GM12878 (cell line): ENCODE measurements at regions not wholly inside any gene's neighbourhood (a gene's known extent, or its start where the extent isn't known, plus 50 kb on each side); places are given as distances from the start of the nearest gene placed in this dataset.

ENCODE experiments used
- ATAC-seq: fragments of 200-7000 bp; cut with Tn5 transposase; 3 replicates; pipeline ENCODE4 v1.9.1; 2020; ENCODE audit warnings: mild to moderate bottlenecking, moderate library complexity
- BruUV-seq: library from RNA; stranded (reverse); fragments of 400-500 nt; replicated peaks from 2 replicates; lab custom pipeline; 2021; lab: Mats Ljungman, UMichigan
- CTCF ChIA-PET: fragments of 300-600 bp; sonication (Branson Sonifier 250); formaldehyde crosslinking; extraction: SDS; loops from one replicate; lab custom pipeline; 2021; ENCODE audit warnings: inconsistent platforms; lab: Yijun Ruan, JAX
- POLR2A ChIA-PET: fragments of 350-600 bp; formaldehyde crosslinking; extraction: SDS; loops from one replicate; lab custom pipeline; 2021; ENCODE audit warnings: inconsistent platforms; lab: Charles Lee
- RAD21 ChIA-PET: fragments of 300-600 bp; sonication (Branson Sonifier 250); formaldehyde crosslinking; loops from one replicate; lab custom pipeline; 2023; ENCODE audit warnings: antibody characterized with exemption; ENCODE audit not compliant: unreplicated experiment; lab: Charles Lee
- SMC1A ChIA-PET: fragments of 300-600 bp; sonication (Branson Sonifier 250); formaldehyde crosslinking; loops from one replicate; lab custom pipeline; 2023; ENCODE audit not compliant: unreplicated experiment, uncharacterized antibody; lab: Charles Lee
- DNase-seq: peaks from one replicate; pipeline ENCODE4 v3.0.0-alpha.2; 2011; ENCODE audit warnings: low read depth, low spot score
- FAIRE-seq: peaks from 3 replicates; lab custom pipeline; 2011; peaks lifted over from hg19 to GRCh38; lab: Jason Lieb, UNC
- H2AFZ ChIP-seq: 2 replicates; pipeline ENCODE4 v1.6.0; 2011; ENCODE audit warnings: low read depth, low read length, control low read depth; ENCODE audit not compliant: control insufficient read depth
- H3K27ac ChIP-seq: 2 replicates; pipeline ENCODE4 v1.5.1; 2011; ENCODE audit warnings: control low read depth; ENCODE audit not compliant: control insufficient read depth, insufficient read depth
- H3K27me3 ChIP-seq, 2 experiments: replicated peaks in 1 of 2; 2 replicates each; pipeline versions ENCODE4 v1.6.0 to v1.6.1; 2011; ENCODE audit warnings: low read length in 1 of 2; ENCODE audit not compliant: control insufficient read depth in 2 of 2, insufficient read depth in 2 of 2
- H3K36me3 ChIP-seq, 2 experiments: 2 replicates each; pipeline ENCODE4 v1.5.1; 2011; ENCODE audit warnings: low read length in 1 of 2; ENCODE audit not compliant: control insufficient read depth in 2 of 2, insufficient read depth in 2 of 2
- H3K4me1 ChIP-seq: 2 replicates; pipeline ENCODE4 v1.6.1; 2011; ENCODE audit warnings: mild to moderate bottlenecking, low read length, moderate library complexity, mixed read lengths; ENCODE audit not compliant: control insufficient read depth, insufficient read depth
- H3K4me2 ChIP-seq: 2 replicates; pipeline ENCODE4 v1.6.0; 2011; ENCODE audit warnings: control low read depth; ENCODE audit not compliant: control insufficient read depth, insufficient read depth
- H3K4me3 ChIP-seq: fragments of 200-600 bp; sonication (generic); 2 replicates; pipeline ENCODE4 v1.5.1; 2016
- H3K79me2 ChIP-seq: 2 replicates; pipeline ENCODE4 v1.6.0; 2011; ENCODE audit warnings: low read length; ENCODE audit not compliant: control insufficient read depth, insufficient read depth
- H3K9ac ChIP-seq: 2 replicates; pipeline ENCODE4 v1.8.0; 2011; ENCODE audit warnings: low read length, control low read depth, mixed read lengths; ENCODE audit not compliant: control insufficient read depth, insufficient read depth
- H3K9me3 ChIP-seq: replicated peaks from 3 replicates; pipeline ENCODE4 v1.5.1; 2011; ENCODE audit warnings: mild to moderate bottlenecking, low read length; ENCODE audit not compliant: control insufficient read depth, insufficient read depth
- H4K20me1 ChIP-seq: 2 replicates; pipeline ENCODE4 v1.6.0; 2011; ENCODE audit not compliant: control insufficient read depth, insufficient read depth
- BACH1 ChIP-seq: fragments of 450-650 bp; IDR thresholded peaks from 2 replicates; pipeline ENCODE4 v1.6.1; 2017; ENCODE audit warnings: mild to moderate bottlenecking, borderline replicate concordance
- CBX3 ChIP-seq: fragments of 200-600 bp; sonication (generic); IDR thresholded peaks from 2 replicates; pipeline ENCODE4 v1.6.1; 2016; ENCODE audit warnings: low read depth, borderline replicate concordance
- CEBPB ChIP-seq, 2 experiments: fragments of 150-350 bp in 1 of 2; IDR thresholded peaks; 2 replicates each; pipeline ENCODE4 v1.6.1; 2012 to 2014; ENCODE audit warnings: low read depth in 2 of 2, low read length in 2 of 2, borderline replicate concordance in 1 of 2, inconsistent platforms in 1 of 2
- DPF2 ChIP-seq: fragments of 450-650 bp; IDR thresholded peaks from 2 replicates; pipeline ENCODE4 v1.6.1; 2017; ENCODE audit warnings: mild to moderate bottlenecking
- FOXK2 ChIP-seq: fragments of 450-650 bp; IDR thresholded peaks from 2 replicates; pipeline ENCODE4 v1.6.1; 2017; ENCODE audit warnings: mild to moderate bottlenecking, moderate library complexity
- GABPA ChIP-seq: IDR thresholded peaks from 2 replicates; pipeline ENCODE4 v1.6.1; 2014; ENCODE audit warnings: antibody characterized with exemption, low read depth, mild to moderate bottlenecking, inconsistent platforms
- GATAD2B ChIP-seq: fragments of 450-650 bp; conservative IDR thresholded peaks from 2 replicates; pipeline ENCODE4 v1.6.1; 2017; ENCODE audit warnings: low read depth, mild to moderate bottlenecking, moderate library complexity
- IKZF1 ChIP-seq: fragments of 450-650 bp; conservative IDR thresholded peaks from 2 replicates; pipeline ENCODE4 v1.6.1; 2017; ENCODE audit warnings: antibody characterized with exemption, mild to moderate bottlenecking
- POLR2A ChIP-seq: IDR thresholded peaks from 2 replicates; pipeline ENCODE4 v1.6.1; 2011; ENCODE audit warnings: low read depth, mild to moderate bottlenecking, low read length
- PRDM15 ChIP-seq: fragments of 450-650 bp; formaldehyde crosslinking; IDR thresholded peaks from 2 replicates; pipeline ENCODE4 v1.4.0; 2020; ENCODE audit warnings: mild to moderate bottlenecking, moderate library complexity
- SIN3A ChIP-seq: IDR thresholded peaks from 2 replicates; pipeline ENCODE4 v1.6.1; 2012; ENCODE audit warnings: low read depth, low read length, improper control_type of control experiment
- ZNF207 ChIP-seq: fragments of 450-650 bp; IDR thresholded peaks from 2 replicates; pipeline ENCODE4 v1.6.1; 2014; ENCODE audit warnings: antibody characterized with exemption, mild to moderate bottlenecking, borderline replicate concordance
- WGBS: methylation state at CpG from one replicate; pipeline ENCODE4 v1.1.6; 2016; ENCODE audit warnings: low lambda C conversion rate; ENCODE audit not compliant: insufficient replicate concordance, insufficient coverage; ENCODE audit errors: missing lambda C conversion rate; 5-methylcytosine and 5-hydroxymethylcytosine counted together
- in situ Hi-C: fragments of 300-500 bp; cut with MboI; formaldehyde crosslinking; loops from 9 replicates; pipeline ENCODE4 v1.14.3; 2018; ENCODE audit warnings: mixed read lengths
- intact Hi-C: fragments of 100-400 bp; cut with micrococcal nuclease; formaldehyde crosslinking; loops from one replicate; pipeline ENCODE4 v1.14.2; 2022; ENCODE audit not compliant: unreplicated experiment
- TF ChIP-seq, protein P1 (sequence below), 3 experiments: IDR thresholded peaks in 2 of 3; conservative IDR thresholded peaks in 1 of 3; 2 replicates each; pipeline ENCODE4 v1.5.1; 2011; ENCODE audit warnings: low read depth in 3 of 3, low read length in 3 of 3, mild to moderate bottlenecking in 3 of 3, control low read depth in 2 of 3, moderate library complexity in 2 of 3, inconsistent platforms in 1 of 3, mixed read lengths in 1 of 3; ENCODE audit not compliant: control insufficient read depth in 2 of 3, insufficient read depth in 1 of 3; ENCODE audit errors: extremely low read depth in 1 of 3

- ATAC-seq: no peak
- Histone ChIP-seq H3K9me3 (no peaks in the 10 kb centered on the region), H2AFZ (no peak overlapping the region), H3K9ac (no peak overlapping the region), H3K4me3 (no peak overlapping the region), H3K27me3 (no peaks in the 10 kb centered on the region), H3K79me2 (no peaks in the 10 kb centered on the region), H3K36me3 (no peaks in the 10 kb centered on the region), H4K20me1 (no peaks in the 10 kb centered on the region), H3K4me2 (no peak overlapping the region), H3K4me1 (no peaks in the 10 kb centered on the region), H3K27ac (no peak overlapping the region)
- DNase-seq: no peak
- intact Hi-C loops: loop anchor here (5.0 kb wide), 1 partner anchor 39 kb away; no protein-coding TSS in a partner anchor
- CTCF ChIA-PET: interaction anchor here (1.2 kb wide), 1 partner anchor 13 kb away, joined by 4 read pairs; no protein-coding TSS in a partner anchor
- BruUV-seq: no TSS peak
- in situ Hi-C loops: no loop called here
- POLR2A ChIA-PET: no interaction called here
- SMC1A ChIA-PET: no interaction called here
- no peak for FAIRE-seq
- RAD21 ChIA-PET: no interaction called here
- TF ChIP-seq IKZF1 (no peak), DPF2 (no peak), FOXK2 (no peak), BACH1 (no peak), POLR2A (no peak), CEBPB (IDR thresholded peaks at IDR 0.05; ENCODE audit: borderline replicate concordance in 1 of 2, low read depth in 2 of 2, low read length in 2 of 2) (no peak), GATAD2B (no peak), GABPA (no peak), ZNF207 (no peak), SIN3A (no peak), PRDM15 (no peak), CBX3 (no peak)
- TF ChIP-seq, protein P1, sequence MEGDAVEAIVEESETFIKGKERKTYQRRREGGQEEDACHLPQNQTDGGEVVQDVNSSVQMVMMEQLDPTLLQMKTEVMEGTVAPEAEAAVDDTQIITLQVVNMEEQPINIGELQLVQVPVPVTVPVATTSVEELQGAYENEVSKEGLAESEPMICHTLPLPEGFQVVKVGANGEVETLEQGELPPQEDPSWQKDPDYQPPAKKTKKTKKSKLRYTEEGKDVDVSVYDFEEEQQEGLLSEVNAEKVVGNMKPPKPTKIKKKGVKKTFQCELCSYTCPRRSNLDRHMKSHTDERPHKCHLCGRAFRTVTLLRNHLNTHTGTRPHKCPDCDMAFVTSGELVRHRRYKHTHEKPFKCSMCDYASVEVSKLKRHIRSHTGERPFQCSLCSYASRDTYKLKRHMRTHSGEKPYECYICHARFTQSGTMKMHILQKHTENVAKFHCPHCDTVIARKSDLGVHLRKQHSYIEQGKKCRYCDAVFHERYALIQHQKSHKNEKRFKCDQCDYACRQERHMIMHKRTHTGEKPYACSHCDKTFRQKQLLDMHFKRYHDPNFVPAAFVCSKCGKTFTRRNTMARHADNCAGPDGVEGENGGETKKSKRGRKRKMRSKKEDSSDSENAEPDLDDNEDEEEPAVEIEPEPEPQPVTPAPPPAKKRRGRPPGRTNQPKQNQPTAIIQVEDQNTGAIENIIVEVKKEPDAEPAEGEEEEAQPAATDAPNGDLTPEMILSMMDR (IDR thresholded peaks at IDR 0.05 in 2 of 3, conservative IDR thresholded peaks at IDR 0.05 in 1 of 3; ENCODE audit: control insufficient read depth in 2 of 3, extremely low read depth in 1 of 3, insufficient read depth in 1 of 3, low read depth in 3 of 3, low read length in 3 of 3): no peak
- WGBS: 45% methylated on average over 4 of the region's 4 CpGs
Measured at GRCh38 chr9:14530841-14531240, 162.4 kb downstream of the ZDHHC21 start.
